ENCODE measurements at regions not wholly inside any gene's neighbourhood (a gene's known extent, or its start where the extent isn't known, plus 50 kb on each side); places are given as distances from the start of the nearest gene placed in this dataset.

- TF ChIP-seq EP300 (IDR thresholded peaks at IDR 0.05; ENCODE audit: borderline replicate concordance) (no peak), RAD21 (IDR thresholded peaks at IDR 0.05; ENCODE audit: low read depth) (no peak), USF1 (IDR thresholded peaks at IDR 0.05) (no peak), ZBTB7A (IDR thresholded peaks at IDR 0.05; ENCODE audit: low read depth) (no peak), MAX (IDR thresholded peaks at IDR 0.05) (no peak), FOXM1 (IDR thresholded peaks at IDR 0.05; ENCODE audit: borderline replicate concordance, low read depth) (no peak), YY1 (IDR thresholded peaks at IDR 0.05; ENCODE audit: low read depth) (no peak), TEAD4 (IDR thresholded peaks at IDR 0.05) (no peak), NFIC (IDR thresholded peaks at IDR 0.05) (no peak), TCF12 (IDR thresholded peaks at IDR 0.05; ENCODE audit: low read depth) (no peak), TAF1 (IDR thresholded peaks at IDR 0.05; ENCODE audit: low read depth) (no peak), EGR1 (IDR thresholded peaks at IDR 0.05) (no peak), CEBPB (IDR thresholded peaks at IDR 0.05) (no peak), REST (IDR thresholded peaks at IDR 0.05; ENCODE audit: low read depth) (no peak), CREB1 (IDR thresholded peaks at IDR 0.05; ENCODE audit: low read depth) (no peak)
Measured at GRCh38 chr17:79286440-79286839, 211.8 kb downstream of the ENGASE start.

- no peak for TF ChIP-seq CEBPB (IDR thresholded peaks at IDR 0.05)
- TF ChIP-seq TAF1 (IDR thresholded peaks at IDR 0.05; ENCODE audit: low read depth), result no peak
- no peak for TF ChIP-seq EGR1 (IDR thresholded peaks at IDR 0.05)
- TF ChIP-seq NFIC (IDR thresholded peaks at IDR 0.05), result no peak
- TF ChIP-seq REST (IDR thresholded peaks at IDR 0.05; ENCODE audit: low read depth), result no peak
- TF ChIP-seq YY1 (IDR thresholded peaks at IDR 0.05; ENCODE audit: low read depth), result no peak
- TF ChIP-seq MAX (IDR thresholded peaks at IDR 0.05), result no peak
- no peak for TF ChIP-seq FOXM1 (IDR thresholded peaks at IDR 0.05; ENCODE audit: borderline replicate concordance, low read depth)
- TF ChIP-seq CREB1 (IDR thresholded peaks at IDR 0.05; ENCODE audit: low read depth), result no peak
Measured at GRCh38 chr17:79285973-79286372, 211.3 kb downstream of the ENGASE start.

GRCh38 chr17:79282294-79282693 is 207.7 kb downstream of the ENGASE start:
- no peak for TF ChIP-seq CEBPB (IDR thresholded peaks at IDR 0.05)
- no peak for TF ChIP-seq USF1 (IDR thresholded peaks at IDR 0.05)
- TF ChIP-seq FOXM1 (IDR thresholded peaks at IDR 0.05; ENCODE audit: borderline replicate concordance, low read depth), result no peak
- TF ChIP-seq TEAD4 (IDR thresholded peaks at IDR 0.05), result no peak
- TF ChIP-seq YY1 (IDR thresholded peaks at IDR 0.05; ENCODE audit: low read depth), result no peak
- no peak for TF ChIP-seq TCF12 (IDR thresholded peaks at IDR 0.05; ENCODE audit: low read depth)
- TF ChIP-seq RAD21 (IDR thresholded peaks at IDR 0.05; ENCODE audit: low read depth), result no peak
- no peak for TF ChIP-seq ZBTB7A (IDR thresholded peaks at IDR 0.05; ENCODE audit: low read depth)

- no peak for TF ChIP-seq RAD21 (IDR thresholded peaks at IDR 0.05; ENCODE audit: low read depth)
- no peak for TF ChIP-seq EGR1 (IDR thresholded peaks at IDR 0.05)
- TF ChIP-seq YY1 (IDR thresholded peaks at IDR 0.05; ENCODE audit: low read depth), result no peak
- TF ChIP-seq REST (IDR thresholded peaks at IDR 0.05; ENCODE audit: low read depth), result no peak
- no peak for TF ChIP-seq USF1 (IDR thresholded peaks at IDR 0.05)
- no peak for TF ChIP-seq TAF1 (IDR thresholded peaks at IDR 0.05; ENCODE audit: low read depth)
Measured at GRCh38 chr17:79281803-79282202, 207.2 kb downstream of the ENGASE start.
